GM03348 (cell line): ENCODE measurements at regions not wholly inside any gene's neighbourhood (a gene's known extent, or its start where the extent isn't known, plus 50 kb on each side); places are given as distances from the start of the nearest gene placed in this dataset.
A peak's percentile ranks its signal among the peaks of the same experiment; 100 is the strongest.
"Not testable (repeated sequence)": the region's sequence is repeated elsewhere in the genome, so short reads cannot be mapped to it uniquely, and the experiment has no call there.

Experiments used
- DNase-seq: peaks from one replicate; pipeline ENCODE4 v3.0.0; 2012; ENCODE audit warnings: low spot score

GRCh38 chrX:150238632-150239382, 124.3 kb upstream of the MAMLD1 start:
- no peak for DNase-seq

DNA sequence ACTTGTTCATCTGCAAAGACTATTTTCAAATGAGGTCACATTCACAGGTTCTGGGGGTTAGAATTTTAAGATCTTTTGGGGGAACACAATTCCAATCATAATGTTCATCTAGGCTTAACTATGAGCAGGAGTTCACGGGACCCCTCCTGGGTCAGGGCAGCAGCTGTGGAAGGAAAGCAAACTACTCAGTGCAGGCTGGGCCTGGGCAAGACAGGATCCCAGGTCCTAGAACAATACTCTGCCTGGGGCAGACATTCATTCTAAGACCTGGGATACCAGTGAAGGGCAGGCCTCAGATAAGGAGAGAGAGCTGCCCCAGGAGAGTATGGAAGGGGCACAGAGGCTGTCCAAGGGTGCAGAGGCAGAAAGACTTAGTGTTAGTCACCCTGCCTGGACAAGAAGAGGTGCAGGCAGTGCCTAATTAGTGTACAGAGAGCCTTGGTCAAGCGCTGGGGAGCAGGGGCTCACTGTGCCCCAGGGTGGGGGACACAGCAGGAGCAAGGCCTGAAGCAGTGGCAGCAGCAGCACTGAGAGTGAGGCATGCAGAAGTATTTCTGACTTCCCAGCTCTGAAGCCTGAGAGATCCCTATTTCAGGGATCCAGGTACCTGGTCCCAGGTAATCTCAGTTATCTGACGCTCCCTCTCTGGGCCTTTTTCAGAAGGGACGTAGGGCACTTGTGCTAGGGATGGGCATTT, 123.0 kb upstream of the MAMLD1 start:
- no peak for DNase-seq

- DNase-seq: no peak
These were observed 122.5 kb upstream of the MAMLD1 start for GRCh38 chrX:150240643-150240970.

DNA sequence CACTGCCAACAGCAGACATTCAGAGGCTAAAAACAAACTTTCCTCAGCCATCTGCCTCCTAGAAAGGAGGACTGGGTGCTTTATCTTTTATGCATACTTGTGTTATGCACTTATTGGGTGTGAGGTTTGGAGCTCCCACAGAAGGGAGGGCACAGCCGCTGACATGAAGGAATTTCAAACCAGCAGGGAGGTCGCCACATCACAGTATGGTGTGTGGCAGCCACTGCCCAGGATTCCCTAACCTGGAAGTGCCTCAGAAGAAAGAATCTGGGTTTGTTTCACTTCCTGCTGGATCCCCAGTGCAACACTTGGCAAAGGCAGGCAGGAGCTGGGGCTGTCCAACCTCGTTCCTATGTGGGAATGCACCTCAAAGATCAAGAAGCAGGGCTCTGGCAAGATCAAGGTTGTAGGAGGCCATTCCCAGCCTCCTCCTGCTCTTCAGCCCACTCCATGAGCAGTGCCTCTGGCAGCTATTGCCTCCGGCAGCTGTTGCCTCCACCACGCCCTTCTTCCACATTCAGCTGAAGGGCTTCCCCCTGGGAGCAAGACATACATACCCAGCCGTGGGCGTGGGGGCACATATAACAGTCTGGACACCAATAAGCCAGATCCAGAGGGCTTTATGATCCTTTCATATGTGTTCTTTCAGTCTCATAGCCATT, 109.0 kb upstream of the MAMLD1 start:
- peak; percentile 7 for DNase-seq

- DNase-seq: no peak
These were observed 108.2 kb upstream of the MAMLD1 start for GRCh38 chrX:150254909-150255308.

DNA sequence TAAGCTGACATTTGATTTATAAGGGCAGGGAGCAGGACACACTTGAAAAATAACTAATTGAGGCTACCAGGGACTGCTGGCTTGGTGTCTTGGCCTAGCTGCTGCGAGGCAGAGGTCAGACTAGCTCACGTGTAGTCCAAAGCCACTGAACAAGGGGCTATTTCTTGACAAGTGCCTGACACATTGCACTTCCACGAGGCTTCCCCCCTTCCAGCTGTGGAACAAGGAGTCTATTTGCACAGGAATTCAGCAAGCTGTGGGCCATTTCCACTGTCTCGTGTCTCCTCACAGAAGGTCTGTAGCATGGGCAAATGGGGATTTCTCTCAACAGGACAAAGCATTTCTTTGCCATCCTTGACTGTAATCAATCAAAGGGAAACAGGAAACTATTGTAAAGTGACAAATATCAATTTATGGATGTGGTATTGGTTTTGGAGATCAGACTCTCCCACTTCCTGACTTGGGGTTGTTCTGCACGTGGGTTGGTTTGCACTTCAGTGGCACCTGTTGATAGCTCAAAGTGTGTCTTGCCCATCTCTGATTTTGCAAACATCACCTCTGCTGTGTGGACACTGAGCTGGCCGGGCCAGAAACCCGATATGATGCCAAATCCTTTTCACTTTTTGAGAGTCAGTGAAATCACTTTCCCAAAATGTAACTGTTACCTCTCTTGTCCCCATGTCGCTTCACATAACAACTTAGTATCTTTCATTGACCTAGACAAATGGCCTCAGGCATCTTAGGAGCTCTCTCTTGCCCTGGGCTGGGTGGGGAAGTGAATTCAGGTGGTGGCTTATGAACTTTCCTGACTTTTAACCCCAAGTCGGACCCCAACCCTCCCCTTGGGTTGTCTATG, 107.4 kb upstream of the MAMLD1 start:
- no peak for DNase-seq

- no peak for DNase-seq
These were observed 106.8 kb upstream of the MAMLD1 start for GRCh38 chrX:150256297-150256650.

- DNase-seq: no peak
These were observed 105.6 kb upstream of the MAMLD1 start for GRCh38 chrX:150257353-150258175.

DNA sequence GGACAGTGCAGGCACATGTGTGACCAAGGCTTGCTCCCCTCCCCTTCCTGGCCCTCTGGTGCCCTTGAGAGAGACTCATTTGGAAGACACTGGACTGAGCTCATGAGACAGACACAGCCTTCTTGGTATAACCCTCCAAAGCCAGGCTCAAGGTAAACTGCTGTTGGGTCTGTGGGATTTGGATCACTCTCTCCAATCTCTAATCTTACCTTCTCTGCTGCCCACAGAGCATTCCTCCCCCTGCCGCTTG, 105.0 kb upstream of the MAMLD1 start:
- no peak for DNase-seq

DNA sequence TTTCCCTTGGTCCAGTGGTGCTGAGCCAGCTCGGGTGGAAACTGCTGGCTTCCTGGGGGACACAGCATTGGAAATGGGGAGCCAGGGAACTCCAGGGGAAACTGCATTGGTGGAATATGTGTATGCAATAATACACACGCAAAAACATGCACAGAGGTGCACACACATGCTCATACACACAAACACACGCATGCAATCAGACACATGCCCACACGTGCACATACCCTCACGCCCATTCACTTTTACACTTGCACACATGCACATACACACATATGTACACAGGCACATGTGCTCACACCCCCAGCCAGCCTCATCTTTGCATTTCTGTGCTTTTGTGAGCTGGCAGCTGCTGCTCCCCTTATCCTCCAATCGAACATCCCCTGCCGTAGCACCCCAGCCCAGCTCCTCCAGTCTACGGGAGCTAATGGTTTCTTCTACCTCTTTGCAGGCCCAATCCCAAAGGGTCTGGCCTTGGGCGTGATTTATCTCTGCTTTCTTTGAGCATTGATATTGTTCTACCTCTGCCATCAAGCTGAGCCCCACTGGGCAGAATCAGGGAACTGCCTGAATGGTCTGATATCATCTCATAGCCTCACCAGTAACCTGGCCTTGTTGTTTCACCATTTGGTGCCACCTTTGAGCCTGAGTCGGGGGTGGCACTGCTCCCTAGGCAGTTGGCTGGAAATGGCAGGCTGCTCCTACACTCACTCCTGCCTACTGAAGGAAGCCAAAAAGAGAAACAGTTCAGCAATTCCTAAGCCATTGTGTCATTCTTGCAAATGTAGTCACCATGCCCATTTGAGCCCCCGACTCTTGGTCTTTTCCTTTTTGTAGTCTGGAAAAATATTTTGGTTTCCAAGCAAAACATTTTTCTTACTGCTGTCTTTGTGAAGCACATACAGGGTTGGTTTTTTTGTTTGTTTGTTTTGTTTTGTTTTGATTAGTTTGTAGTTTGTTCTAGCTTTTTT, 104.4 kb upstream of the MAMLD1 start:
- DNase-seq: peak; percentile 33

GRCh38 chrX:150262456-150262855, 100.7 kb upstream of the MAMLD1 start:
- no peak for DNase-seq

GRCh38 chrX:150268839-150269355, 94.2 kb upstream of the MAMLD1 start:
- no peak for DNase-seq

- no peak for DNase-seq
These were observed 93.4 kb upstream of the MAMLD1 start for GRCh38 chrX:150269605-150270254.

- DNase-seq: no peak
These were observed 92.5 kb upstream of the MAMLD1 start for GRCh38 chrX:150270622-150271021.

GRCh38 chrX:150273575-150274294, 89.4 kb upstream of the MAMLD1 start:
- DNase-seq: not testable (repeated sequence)

GRCh38 chrX:150282953-150283352, 80.2 kb upstream of the MAMLD1 start:
- DNase-seq: no peak

DNA sequence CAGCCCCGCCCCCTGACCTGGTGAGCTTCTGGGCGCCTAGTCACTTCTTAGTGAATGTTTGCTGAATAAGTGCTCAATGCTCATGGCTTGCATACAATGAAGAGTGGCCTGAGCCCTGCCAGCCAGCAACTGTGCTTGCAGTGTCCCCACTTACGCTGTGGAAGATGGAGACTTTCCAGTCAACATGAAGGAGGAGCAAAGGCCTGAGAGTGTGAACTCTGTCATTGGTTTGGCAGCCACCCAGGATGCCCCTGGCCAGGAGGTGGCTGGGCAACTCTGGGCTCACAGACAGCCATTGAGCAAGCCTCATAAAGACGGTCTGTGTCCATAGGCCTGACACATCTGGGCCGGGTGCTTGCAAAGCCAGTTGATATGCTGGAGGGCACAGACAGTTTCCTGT, 72.1 kb upstream of the MAMLD1 start:
- no peak for DNase-seq

DNA sequence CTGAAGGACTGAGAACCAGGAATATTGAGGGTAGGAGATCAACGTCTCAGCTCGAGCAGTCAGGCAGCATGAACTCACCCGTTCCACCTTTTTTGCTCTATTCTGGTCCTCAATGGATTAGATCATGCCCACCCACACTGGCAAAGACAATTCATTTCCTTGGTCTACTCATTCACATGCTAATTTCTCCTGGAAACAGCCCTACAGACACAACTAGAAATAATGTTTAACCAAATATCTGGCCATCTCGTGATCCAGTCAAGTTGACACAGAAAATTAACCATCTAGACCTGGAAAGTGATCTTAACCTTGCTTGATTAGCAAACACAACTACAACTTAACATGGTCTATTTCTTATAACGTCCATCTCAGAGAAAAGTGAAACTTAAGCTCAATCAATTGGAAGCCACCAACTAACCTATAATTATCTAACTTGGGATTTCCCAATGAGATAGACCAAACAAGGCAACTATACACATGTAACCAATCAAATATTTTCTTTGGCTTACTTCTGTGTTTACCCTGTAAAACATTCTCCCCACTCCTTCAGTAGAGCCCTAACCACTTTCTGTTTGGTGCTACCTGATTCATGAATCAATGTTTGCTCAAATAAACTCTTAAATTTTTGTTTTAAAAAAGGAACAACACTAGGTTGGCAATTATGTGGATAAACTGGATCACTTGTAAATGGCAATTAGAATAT, 69.7 kb upstream of the MAMLD1 start:
- DNase-seq: no peak
